ENCODE measurements at regions not wholly inside any gene's neighbourhood (a gene's known extent, or its start where the extent isn't known, plus 50 kb on each side); places are given as distances from the start of the nearest gene placed in this dataset.

DNA sequence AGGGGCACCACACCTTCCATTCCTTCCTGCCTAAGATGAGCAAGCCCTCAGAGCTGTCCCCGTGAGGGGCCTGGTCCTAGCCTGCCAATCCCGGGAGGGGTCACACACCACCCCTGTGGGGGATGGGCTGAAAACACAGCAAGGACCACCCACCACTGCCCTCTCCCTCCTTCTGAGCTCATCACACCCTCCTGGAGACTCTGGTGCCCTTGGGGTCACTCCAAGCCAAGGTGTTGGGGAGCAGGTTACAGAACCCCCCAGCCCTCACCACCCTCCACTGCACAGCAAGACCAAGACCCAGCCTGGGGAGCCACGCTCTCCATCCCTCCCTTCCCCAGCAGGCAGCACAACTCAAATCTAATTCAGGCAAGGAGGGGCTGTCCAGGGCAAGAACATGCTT is 60.5 kb upstream of the PPP1R26 start:
- DNase-seq (ENCODE audit: low read depth, low spot score): no peak
- no peaks in the 10 kb centered on the region for H3K36me3 ChIP-seq (ENCODE audit: insufficient read depth, low read length)
- no peak for TF ChIP-seq FOXP2 (optimal IDR thresholded peaks at IDR 0.05; ENCODE audit: control extremely low read depth, extremely low read length, insufficient read depth)
- no peak for TF ChIP-seq EZH2 (IDR thresholded peaks at IDR 0.05)
- no peak for TF ChIP-seq POLR2AphosphoS5 (IDR thresholded peaks at IDR 0.05; ENCODE audit: borderline replicate concordance, low read depth, low read length)
- no peak overlapping the region for H3K27ac ChIP-seq
- H3K9ac ChIP-seq (ENCODE audit: insufficient read length): no peak overlapping the region
- H3K4me3 ChIP-seq: no peak overlapping the region
- H3K9me3 ChIP-seq (ENCODE audit: low read depth, low read length): no peaks in the 10 kb centered on the region

DNA sequence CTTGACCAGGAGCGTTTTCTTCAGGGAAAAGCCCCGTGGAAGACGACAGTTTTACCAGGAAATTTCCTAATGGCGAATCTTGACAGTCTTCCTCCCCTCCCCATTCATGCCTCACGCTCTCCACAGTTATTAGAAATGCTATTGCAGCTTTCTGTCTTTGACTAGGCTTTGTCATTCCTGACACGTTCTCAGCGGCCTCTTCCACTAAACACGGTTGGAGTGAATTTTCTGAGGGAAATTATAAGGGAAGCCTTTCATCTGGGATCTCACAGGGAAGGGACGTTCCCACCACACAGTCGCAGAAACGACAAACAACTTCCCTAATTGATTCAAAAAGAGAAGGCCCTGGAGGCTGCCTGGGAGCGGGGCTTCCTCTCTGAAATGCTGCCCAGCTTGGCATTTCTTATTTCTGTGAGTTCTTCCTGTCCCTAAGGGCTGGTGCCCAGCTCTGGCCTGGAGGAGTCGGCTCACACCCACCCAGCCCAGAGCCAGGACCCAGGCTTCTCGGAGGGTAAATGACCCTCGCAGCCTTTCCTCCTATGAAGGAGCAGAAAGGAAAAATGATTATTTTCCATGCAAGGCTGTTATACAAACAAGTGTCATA is 57.1 kb upstream of the PPP1R26 start:
- H3K27ac ChIP-seq: no peak overlapping the region
- no peak for DNase-seq (ENCODE audit: low read depth, low spot score)
- no peaks in the 10 kb centered on the region for H3K9me3 ChIP-seq (ENCODE audit: low read depth, low read length)
- H3K4me3 ChIP-seq: no peak overlapping the region
- H3K36me3 ChIP-seq (ENCODE audit: insufficient read depth, low read length): no peaks in the 10 kb centered on the region
- TF ChIP-seq POLR2AphosphoS5 (IDR thresholded peaks at IDR 0.05; ENCODE audit: borderline replicate concordance, low read depth, low read length) (no peak), FOXP2 (optimal IDR thresholded peaks at IDR 0.05; ENCODE audit: control extremely low read depth, extremely low read length, insufficient read depth) (no peak), EZH2 (IDR thresholded peaks at IDR 0.05) (no peak)
- H3K9ac ChIP-seq (ENCODE audit: insufficient read length): no peak overlapping the region

DNA sequence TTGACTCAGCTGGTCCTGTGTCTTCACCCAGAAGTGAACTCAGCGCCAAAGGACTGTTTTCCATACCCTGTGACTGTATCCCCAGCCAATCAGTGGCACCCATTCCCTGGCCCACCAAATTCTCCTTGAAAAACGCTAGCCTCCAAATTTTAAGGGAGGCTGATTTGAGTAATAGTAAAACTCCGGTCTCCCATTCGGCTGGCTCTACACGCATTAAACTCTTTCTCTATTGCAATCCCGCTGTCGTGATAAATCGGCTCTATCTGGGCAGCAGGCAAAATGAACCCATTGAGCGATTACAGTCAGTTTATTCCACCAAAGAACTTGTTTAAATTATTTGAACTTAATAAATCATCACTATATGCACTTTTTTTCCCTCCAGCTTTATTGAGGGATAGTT is 55.9 kb upstream of the PPP1R26 start:
- H3K9ac ChIP-seq (ENCODE audit: insufficient read length): no peak overlapping the region
- TF ChIP-seq POLR2AphosphoS5 (IDR thresholded peaks at IDR 0.05; ENCODE audit: borderline replicate concordance, low read depth, low read length) (no peak), FOXP2 (optimal IDR thresholded peaks at IDR 0.05; ENCODE audit: control extremely low read depth, extremely low read length, insufficient read depth) (no peak), EZH2 (IDR thresholded peaks at IDR 0.05) (no peak)
- no peak for DNase-seq (ENCODE audit: low read depth, low spot score)

More for the DNA sequence above, 55.9 kb upstream of the PPP1R26 start:
- no peaks in the 10 kb centered on the region for H3K9me3 ChIP-seq (ENCODE audit: low read depth, low read length)
- no peak overlapping the region for H3K4me3 ChIP-seq
- H3K27ac ChIP-seq: no peak overlapping the region
- no peaks in the 10 kb centered on the region for H3K36me3 ChIP-seq (ENCODE audit: insufficient read depth, low read length)

Data from SK-N-MC (cell line).